Fibroblast of the aortic adventitia (primary cell): ENCODE measurements at regions not wholly inside any gene's neighbourhood (a gene's known extent, or its start where the extent isn't known, plus 50 kb on each side); places are given as distances from the start of the nearest gene placed in this dataset.
"Not testable (repeated sequence)": the region's sequence is repeated elsewhere in the genome, so short reads cannot be mapped to it uniquely, and the experiment has no call there.

Experiments used
- DNase-seq: peaks from one replicate; pipeline ENCODE4 v3.0.0-alpha.2; 2010; ENCODE audit warnings: low read depth
- H3K4me3 ChIP-seq: 2 replicates; pipeline ENCODE4 v1.5.1; 2011; ENCODE audit warnings: low read depth, mild to moderate bottlenecking, control low read depth, low read length, moderate library complexity
- TF ChIP-seq, protein P1 (sequence below): IDR thresholded peaks from 2 replicates; pipeline ENCODE4 v1.5.1; 2011; ENCODE audit warnings: mild to moderate bottlenecking, low read length, control low read depth, inconsistent platforms; ENCODE audit not compliant: insufficient read depth

DNA sequence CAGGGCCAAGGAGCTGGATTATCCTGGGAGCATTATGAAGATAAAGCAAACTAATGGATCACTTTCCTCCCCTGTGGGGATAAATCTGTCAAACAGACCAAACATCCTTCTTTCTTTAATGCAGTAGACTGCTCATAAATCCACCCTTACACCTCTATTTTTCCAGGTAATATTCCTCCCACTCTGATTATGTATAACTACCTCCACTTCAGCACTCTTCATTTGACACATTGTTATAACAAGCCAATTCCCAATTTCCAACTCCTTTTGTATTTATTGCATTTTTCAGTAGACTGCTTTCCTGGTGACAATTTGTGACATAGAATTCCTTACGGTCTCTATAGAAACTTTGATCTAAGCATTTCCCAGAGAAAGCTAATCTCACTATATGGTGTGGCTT, 115.0 kb upstream of the PRKG2 start:
- no peak overlapping the region for H3K4me3 ChIP-seq
- no peak for DNase-seq
- TF ChIP-seq, protein P1, sequence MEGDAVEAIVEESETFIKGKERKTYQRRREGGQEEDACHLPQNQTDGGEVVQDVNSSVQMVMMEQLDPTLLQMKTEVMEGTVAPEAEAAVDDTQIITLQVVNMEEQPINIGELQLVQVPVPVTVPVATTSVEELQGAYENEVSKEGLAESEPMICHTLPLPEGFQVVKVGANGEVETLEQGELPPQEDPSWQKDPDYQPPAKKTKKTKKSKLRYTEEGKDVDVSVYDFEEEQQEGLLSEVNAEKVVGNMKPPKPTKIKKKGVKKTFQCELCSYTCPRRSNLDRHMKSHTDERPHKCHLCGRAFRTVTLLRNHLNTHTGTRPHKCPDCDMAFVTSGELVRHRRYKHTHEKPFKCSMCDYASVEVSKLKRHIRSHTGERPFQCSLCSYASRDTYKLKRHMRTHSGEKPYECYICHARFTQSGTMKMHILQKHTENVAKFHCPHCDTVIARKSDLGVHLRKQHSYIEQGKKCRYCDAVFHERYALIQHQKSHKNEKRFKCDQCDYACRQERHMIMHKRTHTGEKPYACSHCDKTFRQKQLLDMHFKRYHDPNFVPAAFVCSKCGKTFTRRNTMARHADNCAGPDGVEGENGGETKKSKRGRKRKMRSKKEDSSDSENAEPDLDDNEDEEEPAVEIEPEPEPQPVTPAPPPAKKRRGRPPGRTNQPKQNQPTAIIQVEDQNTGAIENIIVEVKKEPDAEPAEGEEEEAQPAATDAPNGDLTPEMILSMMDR, result no peak

DNA sequence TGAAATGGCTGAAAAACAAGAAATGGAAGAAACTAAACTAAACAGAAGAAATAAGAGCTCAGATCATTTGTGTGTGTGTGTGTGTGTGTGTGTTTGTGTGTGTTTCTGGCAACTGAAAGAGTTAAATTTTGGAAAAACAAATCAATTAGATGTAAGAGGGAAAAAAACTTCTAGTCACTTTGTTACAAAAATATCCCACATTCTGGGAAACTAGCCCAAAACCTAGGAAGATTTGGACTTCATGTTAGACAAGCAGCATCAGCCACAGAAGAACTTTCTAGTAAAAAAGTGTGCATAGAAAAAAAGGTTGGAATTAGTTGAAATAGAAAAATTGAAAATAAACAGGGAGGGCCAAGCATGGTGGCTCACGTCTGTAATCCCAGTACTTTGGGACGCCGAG, 111.6 kb upstream of the PRKG2 start:
- TF ChIP-seq, protein P1, result no peak
- peak; percentile 15 for DNase-seq
- no peak overlapping the region for H3K4me3 ChIP-seq

DNA sequence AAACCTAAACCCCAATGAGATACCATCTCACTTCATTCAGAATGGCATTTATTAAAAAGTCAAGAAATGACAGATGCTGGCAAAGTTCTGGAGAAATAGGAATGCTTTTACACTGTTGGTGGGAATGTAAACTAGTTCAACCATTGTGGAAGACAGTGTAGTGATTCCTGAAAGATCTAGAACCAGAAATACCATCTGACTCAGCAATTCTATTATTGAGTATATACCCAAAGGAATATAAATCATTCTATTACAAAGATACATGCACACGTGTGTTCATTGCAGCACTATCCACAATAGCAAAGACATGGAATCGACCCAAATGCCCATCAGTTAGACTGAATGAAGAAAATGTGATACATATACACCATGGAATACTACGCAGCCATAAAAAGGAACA, 109.6 kb upstream of the PRKG2 start:
- DNase-seq, H3K4me3 ChIP-seq: not testable (repeated sequence)

DNA sequence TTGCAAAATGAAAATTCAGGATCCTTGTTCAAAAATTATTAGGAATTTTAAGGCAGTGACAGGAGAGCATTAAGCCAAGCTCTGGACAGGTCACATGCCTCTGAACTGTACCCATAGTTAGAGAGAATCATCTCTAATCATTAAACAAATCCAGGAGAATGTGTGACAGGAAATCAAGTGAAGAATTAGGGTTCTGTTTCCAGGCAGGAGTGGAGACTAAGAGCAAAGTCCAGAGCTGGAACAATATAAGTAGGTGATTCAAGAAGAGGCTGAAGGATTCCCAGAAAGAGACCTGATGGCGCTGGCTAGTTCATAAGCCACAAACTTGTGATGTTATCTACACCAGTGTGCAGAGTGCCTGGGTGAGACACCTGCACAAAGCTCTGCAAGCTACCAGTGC, 104.6 kb upstream of the PRKG2 start:
- TF ChIP-seq, protein P1, result no peak
- H3K4me3 ChIP-seq, result no peak overlapping the region
- no peak for DNase-seq

DNA sequence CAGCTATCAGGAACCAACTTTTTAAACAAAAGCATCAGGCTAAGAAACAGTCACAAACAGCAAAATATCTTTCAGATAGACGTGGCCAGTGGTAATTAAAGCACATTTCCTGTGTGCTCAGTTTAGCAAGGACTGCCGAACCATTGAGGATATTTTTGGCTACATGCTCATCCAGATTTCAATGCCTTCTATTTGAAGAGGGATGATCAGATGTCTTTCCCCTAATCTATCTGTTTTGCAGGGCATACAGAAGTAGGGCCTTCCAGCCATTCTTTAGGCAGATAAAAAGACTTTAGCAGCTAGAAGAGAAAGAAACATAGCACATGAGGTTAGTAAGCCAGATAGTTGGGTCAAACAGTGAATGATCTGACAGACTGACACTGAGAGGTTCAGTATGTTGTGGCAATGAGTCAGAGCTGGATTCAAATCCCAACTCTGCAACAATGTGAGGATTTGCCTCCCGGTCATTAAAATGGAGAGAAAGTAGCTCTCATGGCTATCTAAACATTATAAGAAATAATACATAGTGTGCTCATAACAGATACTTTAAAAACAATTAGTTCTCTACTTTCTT, 100.0 kb upstream of the PRKG2 start:
- TF ChIP-seq, protein P1, result no peak
- no peak overlapping the region for H3K4me3 ChIP-seq
- DNase-seq, result peak; percentile 51

DNA sequence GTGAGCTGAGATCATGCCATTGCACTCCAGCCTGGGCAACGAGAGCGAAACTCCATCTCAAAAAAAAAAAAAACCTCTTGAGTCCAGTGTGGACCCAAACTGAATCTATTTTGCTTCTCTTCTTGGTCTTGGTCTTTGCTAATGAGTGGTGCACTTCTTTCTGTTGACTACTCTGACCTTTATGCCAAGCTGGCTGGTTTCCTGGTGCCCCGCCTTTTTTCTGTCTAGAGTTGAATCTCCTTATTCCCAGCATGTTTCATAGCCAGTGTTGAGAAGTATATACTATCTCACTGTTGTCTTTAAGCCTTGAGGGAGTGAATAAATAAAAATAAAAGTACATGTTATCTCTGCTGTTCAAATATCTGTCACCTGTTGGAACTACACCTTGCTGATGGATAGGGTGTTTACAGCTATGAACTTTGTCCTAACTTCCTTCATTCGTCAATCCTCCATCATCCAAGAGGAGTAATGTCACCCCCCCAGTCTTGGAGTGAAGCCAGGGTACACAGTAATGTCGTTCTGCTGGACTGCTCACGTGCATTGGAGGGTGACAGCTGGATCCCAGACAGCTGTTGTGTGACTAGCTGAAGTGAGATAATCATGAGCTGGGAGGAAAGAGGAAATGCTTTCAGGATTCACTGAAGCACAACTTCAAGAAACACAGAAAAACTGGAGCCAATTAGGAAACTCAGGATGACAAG, 99.3 kb upstream of the PRKG2 start:
- TF ChIP-seq, protein P1, result no peak
- DNase-seq, result peak; percentile 41
- no peak overlapping the region for H3K4me3 ChIP-seq

DNA sequence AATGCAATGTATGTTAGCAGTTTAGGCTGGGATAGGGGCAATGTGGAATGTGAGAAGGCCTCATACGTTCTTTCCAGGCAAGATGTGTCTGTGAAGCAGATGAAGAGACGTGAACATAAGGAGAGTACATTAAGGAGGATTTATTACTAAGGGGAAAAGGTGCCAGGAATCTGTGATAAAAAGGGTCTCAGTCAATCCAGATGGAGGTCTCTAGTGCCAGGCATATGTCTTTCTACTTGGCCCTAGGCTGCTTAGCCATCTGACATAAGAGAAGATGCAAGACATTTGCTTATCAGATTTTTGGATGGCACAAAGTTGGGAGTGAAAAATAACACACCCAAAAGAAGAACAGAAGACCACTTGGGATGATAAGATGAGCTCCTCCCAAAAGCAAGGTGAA, 93.0 kb upstream of the PRKG2 start:
- TF ChIP-seq, protein P1, result no peak
- no peak overlapping the region for H3K4me3 ChIP-seq
- no peak for DNase-seq
